ENCODE measurements at regions not wholly inside any gene's neighbourhood (a gene's known extent, or its start where the extent isn't known, plus 50 kb on each side); places are given as distances from the start of the nearest gene placed in this dataset.

GRCh38 chr10:106520698-106521097 is 643.8 kb downstream of the SORCS1 start:
- DNase-seq, result no peak

- no peak for DNase-seq
These were observed 645.0 kb downstream of the SORCS1 start for GRCh38 chr10:106519376-106520030.

- DNase-seq, result peak; percentile 8
These were observed 649.2 kb downstream of the SORCS1 start for GRCh38 chr10:106515206-106515790.

GRCh38 chr10:106513352-106513771 is 651.1 kb downstream of the SORCS1 start:
- DNase-seq, result peak; percentile 60

GRCh38 chr10:106511917-106512316 is 652.6 kb downstream of the SORCS1 start:
- DNase-seq, result no peak

- no peak for DNase-seq
These were observed 655.6 kb downstream of the SORCS1 start for GRCh38 chr10:106508950-106509349.

- no peak for DNase-seq
These were observed 657.8 kb downstream of the SORCS1 start for GRCh38 chr10:106506526-106507283.

GRCh38 chr10:106504536-106504935 is 660.0 kb downstream of the SORCS1 start:
- no peak for DNase-seq

GRCh38 chr10:106502641-106503040 is 661.9 kb downstream of the SORCS1 start:
- no peak for DNase-seq

GRCh38 chr10:106500925-106501525 is 663.5 kb downstream of the SORCS1 start:
- no peak for DNase-seq

GRCh38 chr10:106500041-106500924 is 664.2 kb downstream of the SORCS1 start:
- no peak for DNase-seq

GRCh38 chr10:106499448-106499847 is 665.1 kb downstream of the SORCS1 start:
- DNase-seq, result no peak

GRCh38 chr10:106498675-106499074 is 665.8 kb downstream of the SORCS1 start:
- DNase-seq, result no peak

GRCh38 chr10:106495931-106496330 is 668.6 kb downstream of the SORCS1 start:
- no peak for DNase-seq

GRCh38 chr10:106493751-106494150 is 670.8 kb downstream of the SORCS1 start:
- peak; percentile 24 for DNase-seq

- no peak for DNase-seq
These were observed 671.3 kb downstream of the SORCS1 start for GRCh38 chr10:106493226-106493625.

- DNase-seq, result no peak
These were observed 676.8 kb downstream of the SORCS1 start for GRCh38 chr10:106487726-106488125.

GRCh38 chr10:106481598-106482275 is 682.8 kb downstream of the SORCS1 start:
- DNase-seq, result no peak

- no peak for DNase-seq
These were observed 684.9 kb downstream of the SORCS1 start for GRCh38 chr10:106479636-106480035.

- DNase-seq, result no peak
These were observed 689.6 kb downstream of the SORCS1 start for GRCh38 chr10:106474876-106475275.

- no peak for DNase-seq
These were observed 691.3 kb downstream of the SORCS1 start for GRCh38 chr10:106473129-106473685.

GRCh38 chr10:106467506-106467905 is 697.0 kb downstream of the SORCS1 start:
- no peak for DNase-seq
